Adrenal gland (tissue), 5 donors: ENCODE measurements at regions not wholly inside any gene's neighbourhood (a gene's known extent, or its start where the extent isn't known, plus 50 kb on each side); places are given as distances from the start of the nearest gene placed in this dataset.
"Not testable (repeated sequence)": the region's sequence is repeated elsewhere in the genome, so short reads cannot be mapped to it uniquely, and the experiment has no call there.

Experiments
- CTCF ChIP-seq, 6 experiments: fragments of 450-650 bp in 4 of 6; fragments of 200-600 bp in 2 of 6; sonication (generic) in 1 of 6; IDR thresholded peaks; 1 replicate in 5 of 6; 2 replicates in 1 of 6; pipeline versions ENCODE4 v1.5.1 to v1.8.0; 2016 to 2021; ENCODE audit warnings: antibody characterized with exemption in 6 of 6, mild to moderate bottlenecking in 2 of 6, moderate library complexity in 1 of 6
- POLR2A ChIP-seq, 2 donors: fragments of 450-650 bp; IDR thresholded peaks; one replicate each; pipeline ENCODE4 v1.6.1; 2017; ENCODE audit warnings: antibody characterized with exemption in 2 of 2, mild to moderate bottlenecking in 2 of 2, moderate library complexity in 1 of 2
- donor health status: DM: no; HTN: no; CAD: no.

- not testable (repeated sequence) for TF ChIP-seq CTCF, POLR2A (IDR thresholded peaks at IDR 0.05)
Observed at GRCh38 chr2:95714398-95714797, 122.6 kb downstream of the TRIM43 start.
